ENCODE measurements at regions not wholly inside any gene's neighbourhood (a gene's known extent, or its start where the extent isn't known, plus 50 kb on each side); places are given as distances from the start of the nearest gene placed in this dataset.

GRCh38 chr13:111486801-111487200, 166.4 kb downstream of the TEX29 start:
- no peaks in the 10 kb centered on the region for H3K4me1 ChIP-seq
- intact Hi-C loops (cut with DNase I; ENCODE audit: low total_unique reads), result no loop called here
- peaks cover 0 to 40% (median 27%) of the 10 kb centered on the region in 8 donors for H3K9me3 ChIP-seq
- H3K36me3 ChIP-seq, result no peaks in the 10 kb centered on the region
- H3K27me3 ChIP-seq (replicated peaks in 1 of 7), result peaks cover 0 to 7% (median 0%) of the 10 kb centered on the region in 7 donors
- no peak overlapping the region for H3K4me3 ChIP-seq
- DNase-seq, result no peak
- TF ChIP-seq CTCF (IDR thresholded peaks at IDR 0.05 in 8 of 11, conservative IDR thresholded peaks at IDR 0.05 in 3 of 11) (no peak), POLR2A (IDR thresholded peaks at IDR 0.05) (no peak), POLR2AphosphoS5 (IDR thresholded peaks at IDR 0.05) (no peak)
- WGBS, 5 donors, result 80 to 90% (median 86%) methylated on average over 6 of the region's 6 CpGs
- no peak overlapping the region for H3K27ac ChIP-seq

- intact Hi-C loops (cut with DNase I; ENCODE audit: low total_unique reads), result no loop called here
- TF ChIP-seq POLR2AphosphoS5 (IDR thresholded peaks at IDR 0.05), result no peak
- TF ChIP-seq CTCF (IDR thresholded peaks at IDR 0.05 in 8 of 11, conservative IDR thresholded peaks at IDR 0.05 in 3 of 11), result no peak
- no peak for TF ChIP-seq POLR2A (IDR thresholded peaks at IDR 0.05)
Observed at GRCh38 chr13:111488486-111489132, 168.2 kb downstream of the TEX29 start.

DNA sequence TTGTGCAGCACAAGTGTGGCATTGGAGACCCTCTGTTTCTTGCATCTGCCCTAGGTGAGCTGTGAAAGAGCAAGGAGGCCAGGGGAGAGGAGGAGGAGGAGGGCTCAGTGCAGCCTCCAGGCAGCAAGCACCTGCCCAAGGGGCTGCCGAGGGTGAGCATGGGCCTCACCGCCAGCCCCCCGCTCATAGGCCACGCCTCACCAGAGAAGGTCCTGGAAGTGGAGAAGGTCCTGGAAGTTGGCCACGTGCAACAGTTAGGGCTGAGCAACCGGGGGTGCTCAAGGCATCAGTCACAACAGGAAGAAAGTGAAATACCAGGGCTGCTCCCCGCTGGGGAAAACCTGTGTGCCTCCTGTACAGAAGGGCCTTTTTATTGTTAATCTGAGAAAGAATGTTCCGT, 168.9 kb downstream of the TEX29 start:
- Histone ChIP-seq H3K27ac (no peak overlapping the region), H3K9me3 (peaks cover 0 to 40% (median 27%) of the 10 kb centered on the region in 8 donors), H3K4me1 (no peaks in the 10 kb centered on the region), H3K4me3 (no peak overlapping the region), H3K27me3 (replicated peaks in 1 of 7) (peaks cover 0 to 7% (median 0%) of the 10 kb centered on the region in 7 donors), H3K36me3 (no peaks in the 10 kb centered on the region)
- no peak for DNase-seq
- WGBS, 5 donors, result 81 to 89% (median 86%) methylated on average over 4 to 8 of the region's 8 CpGs
- intact Hi-C loops (cut with DNase I; ENCODE audit: low total_unique reads), result no loop called here
- no peak for TF ChIP-seq POLR2A (IDR thresholded peaks at IDR 0.05)
- no peak for TF ChIP-seq CTCF (IDR thresholded peaks at IDR 0.05 in 8 of 11, conservative IDR thresholded peaks at IDR 0.05 in 3 of 11)
- TF ChIP-seq POLR2AphosphoS5 (IDR thresholded peaks at IDR 0.05), result no peak

More at GRCh38 chr13:111488486-111489132, 168.2 kb downstream of the TEX29 start:
- 56 to 73% (median 63%) methylated on average over 7 to 13 of the region's 13 CpGs for WGBS, 5 donors
- H3K27me3 ChIP-seq (replicated peaks in 1 of 7), result peaks cover 0 to 7% (median 0%) of the 10 kb centered on the region in 7 donors
- no peak for DNase-seq
- peaks cover 0 to 40% (median 27%) of the 10 kb centered on the region in 8 donors for H3K9me3 ChIP-seq
- no peaks in the 10 kb centered on the region for H3K4me1 ChIP-seq
- H3K27ac ChIP-seq, result no peak overlapping the region
- H3K4me3 ChIP-seq, result no peak overlapping the region
- no peaks in the 10 kb centered on the region for H3K36me3 ChIP-seq

DNA sequence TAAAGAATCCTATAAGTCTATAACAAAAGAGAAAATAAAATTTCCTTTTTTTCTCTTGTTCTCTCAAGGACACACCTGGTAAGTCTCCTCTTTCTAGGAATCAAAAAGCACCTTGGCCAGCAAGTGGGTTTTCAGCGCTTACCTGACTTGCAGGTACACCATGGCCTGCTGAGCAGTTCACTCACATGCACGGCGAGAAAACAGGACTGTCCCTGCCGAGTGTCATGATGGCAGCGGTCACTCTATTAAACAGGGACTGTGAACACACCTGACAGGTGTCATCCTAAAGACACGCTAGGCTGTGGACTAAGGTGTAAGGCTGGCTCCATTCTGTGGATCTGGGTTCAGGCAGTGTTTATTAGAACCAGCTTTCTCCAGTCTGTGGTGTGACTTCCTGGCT, 170.2 kb downstream of the TEX29 start:
- intact Hi-C loops (cut with DNase I; ENCODE audit: low total_unique reads), result no loop called here
- Histone ChIP-seq H3K36me3 (no peaks in the 10 kb centered on the region), H3K27ac (no peak overlapping the region), H3K4me1 (no peaks in the 10 kb centered on the region), H3K9me3 (peaks cover 0 to 45% (median 30%) of the 10 kb centered on the region in 8 donors), H3K27me3 (replicated peaks in 1 of 7) (peaks cover 0 to 7% (median 0%) of the 10 kb centered on the region in 7 donors), H3K4me3 (no peak overlapping the region)
- WGBS, 5 donors, result 86 to 92% (median 89%) methylated on average over 6 of the region's 6 CpGs
- no peak for DNase-seq
- TF ChIP-seq CTCF (IDR thresholded peaks at IDR 0.05 in 8 of 11, conservative IDR thresholded peaks at IDR 0.05 in 3 of 11) (no peak), POLR2A (IDR thresholded peaks at IDR 0.05) (no peak), POLR2AphosphoS5 (IDR thresholded peaks at IDR 0.05) (no peak)

Measured in spleen (tissue), 11 donors.